ACC112 (cell line): ENCODE measurements at regions not wholly inside any gene's neighbourhood (a gene's known extent, or its start where the extent isn't known, plus 50 kb on each side); places are given as distances from the start of the nearest gene placed in this dataset.

Experiments used
- H2AFZ ChIP-seq: fragments of 200-600 bp; sonication (generic); one replicate; pipeline ENCODE4 v1.6.0; 2017; ENCODE audit warnings: antibody characterized with exemption, low read length; ENCODE audit not compliant: unreplicated experiment
- H3K27ac ChIP-seq: fragments of 200-600 bp; sonication (generic); 2 replicates; pipeline ENCODE4 v1.5.1; 2014; ENCODE audit warnings: low read depth, mild to moderate bottlenecking, antibody characterized with exemption, low read length, moderate library complexity
- H3K27me3 ChIP-seq: fragments of 200-600 bp; sonication (generic); 2 replicates; pipeline ENCODE4 v1.6.1; 2014; ENCODE audit warnings: mild to moderate bottlenecking, antibody characterized with exemption, low read length, moderate library complexity, mixed read lengths; ENCODE audit not compliant: insufficient read depth
- H3K36me3 ChIP-seq: fragments of 200-600 bp; sonication (generic); 2 replicates; pipeline ENCODE4 v1.6.1; 2016; ENCODE audit warnings: mild to moderate bottlenecking, antibody characterized with exemption, low read length, moderate library complexity, mixed read lengths; ENCODE audit not compliant: insufficient read depth
- H3K4me1 ChIP-seq: fragments of 200-600 bp; sonication (generic); one replicate; pipeline ENCODE4 v1.6.1; 2016; ENCODE audit warnings: low read length, mixed read lengths; ENCODE audit not compliant: insufficient read depth, unreplicated experiment, control insufficient read depth
- H3K4me3 ChIP-seq: fragments of 200-600 bp; sonication (generic); 2 replicates; pipeline ENCODE4 v1.5.1; 2014; ENCODE audit warnings: mild to moderate bottlenecking, low read depth, low read length
- H3K79me2 ChIP-seq: fragments of 200-600 bp; sonication (generic); one replicate; pipeline ENCODE4 v1.6.0; 2016; ENCODE audit warnings: low read length; ENCODE audit not compliant: control insufficient read depth, unreplicated experiment, insufficient read depth

DNA sequence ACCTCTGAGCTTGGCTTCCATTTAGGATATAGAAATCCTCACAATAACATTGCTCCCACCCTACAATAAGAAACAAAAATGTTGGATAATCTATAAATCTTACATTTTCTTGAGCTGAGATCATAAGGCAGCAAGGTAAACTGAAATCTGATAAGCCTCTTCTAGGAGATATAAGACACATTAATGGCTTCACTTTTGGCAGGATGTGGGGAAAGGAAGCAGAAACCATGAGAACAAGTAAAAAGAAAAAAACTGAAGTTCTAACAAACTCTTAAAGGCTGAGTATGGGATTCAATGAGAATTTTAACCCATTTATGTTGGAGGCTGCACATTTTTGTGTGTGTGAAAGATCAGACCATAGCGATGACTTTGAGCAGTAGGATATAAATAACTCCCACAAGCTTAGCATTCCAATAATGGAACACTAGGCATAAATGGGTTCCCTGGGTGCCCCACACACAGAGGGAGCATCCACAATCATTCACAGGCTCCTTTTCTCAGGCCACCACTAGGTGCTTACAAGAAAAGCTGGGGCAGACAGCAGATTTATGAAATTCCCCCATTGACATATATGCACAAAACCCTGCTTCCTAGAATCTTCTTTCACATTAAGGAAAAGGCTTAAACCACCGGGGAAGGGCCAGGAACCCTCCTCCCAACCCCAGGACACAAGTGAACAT lies 564.9 kb upstream of the MGMT start:
- no peaks in the 10 kb centered on the region for H3K4me1 ChIP-seq
- H3K27me3 ChIP-seq, result no peaks in the 10 kb centered on the region
- H3K36me3 ChIP-seq, result no peaks in the 10 kb centered on the region
- H2AFZ ChIP-seq, result no peak overlapping the region
- no peaks in the 10 kb centered on the region for H3K79me2 ChIP-seq
- no peak overlapping the region for H3K27ac ChIP-seq
- H3K4me3 ChIP-seq, result no peak overlapping the region

GRCh38 chr10:128907155-128907941 lies 559.7 kb upstream of the MGMT start:
- Histone ChIP-seq H3K4me1 (no peaks in the 10 kb centered on the region), H3K4me3 (no peak overlapping the region), H3K79me2 (no peaks in the 10 kb centered on the region), H2AFZ (no peak overlapping the region), H3K27me3 (no peaks in the 10 kb centered on the region), H3K27ac (no peak overlapping the region), H3K36me3 (no peaks in the 10 kb centered on the region)

DNA sequence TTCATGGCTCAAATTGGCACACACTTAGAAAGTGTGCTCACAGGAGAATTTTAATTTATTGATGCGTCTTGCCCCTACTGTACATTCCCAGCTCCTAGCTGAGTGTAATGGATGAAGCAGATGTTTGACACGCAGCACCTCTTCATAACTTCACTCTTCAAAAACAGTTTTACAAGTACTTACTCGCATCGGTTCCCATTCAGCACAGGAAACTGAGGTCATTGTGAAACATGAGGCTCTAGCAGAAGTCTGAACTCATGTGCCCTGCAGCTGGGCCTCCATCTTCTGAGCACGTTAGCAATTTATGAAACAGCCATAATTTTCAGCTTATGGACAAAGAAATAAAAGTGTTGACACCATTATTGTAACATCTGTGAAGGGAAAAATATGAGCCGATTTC lies 558.9 kb upstream of the MGMT start:
- H3K4me1 ChIP-seq, result no peaks in the 10 kb centered on the region
- no peak overlapping the region for H3K27ac ChIP-seq
- H3K4me3 ChIP-seq, result no peak overlapping the region
- no peaks in the 10 kb centered on the region for H3K36me3 ChIP-seq
- no peaks in the 10 kb centered on the region for H3K27me3 ChIP-seq
- H3K79me2 ChIP-seq, result no peaks in the 10 kb centered on the region
- no peak overlapping the region for H2AFZ ChIP-seq

DNA sequence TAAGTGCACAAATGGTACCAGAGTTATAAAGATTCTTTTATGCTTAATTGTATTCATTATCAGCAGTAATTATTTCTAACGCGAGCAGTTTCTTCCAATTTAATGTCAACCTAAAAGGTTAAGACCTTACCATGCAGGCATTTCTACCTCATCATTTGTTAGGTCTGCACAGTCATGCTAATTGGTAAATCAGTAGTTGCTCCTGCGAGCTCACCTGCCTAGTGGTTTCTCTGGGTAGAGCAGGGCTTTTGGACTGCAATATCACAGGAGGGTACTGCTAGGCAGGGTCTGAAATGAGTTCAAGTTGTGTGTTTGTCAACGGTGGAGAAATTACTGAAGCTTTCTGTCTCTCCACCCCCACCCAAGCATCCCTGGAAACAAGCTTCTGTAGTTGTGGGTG lies 558.5 kb upstream of the MGMT start:
- Histone ChIP-seq H3K36me3 (no peaks in the 10 kb centered on the region), H3K4me1 (no peaks in the 10 kb centered on the region), H3K27me3 (no peaks in the 10 kb centered on the region), H2AFZ (no peak overlapping the region), H3K79me2 (no peaks in the 10 kb centered on the region), H3K4me3 (no peak overlapping the region), H3K27ac (no peak overlapping the region)

DNA sequence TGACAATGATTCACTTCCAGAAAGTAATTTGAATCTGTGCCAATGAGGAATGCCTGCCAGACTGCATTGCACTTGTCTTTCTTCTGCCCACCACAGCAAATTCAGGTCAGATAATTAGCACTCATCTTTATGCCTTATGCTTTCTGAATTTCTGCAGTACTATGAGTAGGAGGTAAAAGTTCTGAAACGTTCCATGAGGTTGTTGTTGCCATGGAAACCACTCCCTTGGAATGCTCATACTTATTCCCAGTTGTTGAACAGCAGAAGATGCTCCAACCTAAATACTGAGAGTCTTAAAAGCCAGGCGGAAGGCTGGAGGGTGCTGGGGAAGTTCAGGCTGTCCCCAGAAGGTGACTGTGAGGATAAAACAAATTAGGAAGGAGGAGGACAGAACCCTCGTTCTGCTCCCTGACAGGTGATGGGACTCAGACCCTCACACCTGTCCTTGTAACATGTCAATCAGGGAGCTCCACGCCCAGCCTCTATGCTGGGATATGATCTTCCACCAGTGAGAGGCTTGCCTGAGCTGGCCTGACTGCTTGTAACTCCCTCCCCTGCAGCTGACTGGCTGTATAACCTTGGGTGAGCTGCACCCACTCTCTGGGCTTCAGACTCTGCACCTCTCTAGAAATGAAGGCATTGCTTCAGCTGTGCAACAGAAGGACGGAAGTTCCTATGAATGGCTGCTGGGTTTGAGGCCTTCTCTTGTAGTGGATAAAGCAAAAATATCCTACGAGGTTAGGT lies 554.3 kb upstream of the MGMT start:
- H2AFZ ChIP-seq, result no peak overlapping the region
- H3K4me3 ChIP-seq, result no peak overlapping the region
- no peaks in the 10 kb centered on the region for H3K27me3 ChIP-seq
- no peaks in the 10 kb centered on the region for H3K36me3 ChIP-seq
- no peak overlapping the region for H3K27ac ChIP-seq
- no peaks in the 10 kb centered on the region for H3K4me1 ChIP-seq
- H3K79me2 ChIP-seq, result no peaks in the 10 kb centered on the region

- Histone ChIP-seq H3K4me1 (no peaks in the 10 kb centered on the region), H3K27me3 (no peaks in the 10 kb centered on the region), H2AFZ (no peak overlapping the region), H3K4me3 (no peak overlapping the region), H3K27ac (no peak overlapping the region), H3K36me3 (no peaks in the 10 kb centered on the region), H3K79me2 (no peaks in the 10 kb centered on the region)
These were observed 552.4 kb upstream of the MGMT start for GRCh38 chr10:128914681-128915080.

DNA sequence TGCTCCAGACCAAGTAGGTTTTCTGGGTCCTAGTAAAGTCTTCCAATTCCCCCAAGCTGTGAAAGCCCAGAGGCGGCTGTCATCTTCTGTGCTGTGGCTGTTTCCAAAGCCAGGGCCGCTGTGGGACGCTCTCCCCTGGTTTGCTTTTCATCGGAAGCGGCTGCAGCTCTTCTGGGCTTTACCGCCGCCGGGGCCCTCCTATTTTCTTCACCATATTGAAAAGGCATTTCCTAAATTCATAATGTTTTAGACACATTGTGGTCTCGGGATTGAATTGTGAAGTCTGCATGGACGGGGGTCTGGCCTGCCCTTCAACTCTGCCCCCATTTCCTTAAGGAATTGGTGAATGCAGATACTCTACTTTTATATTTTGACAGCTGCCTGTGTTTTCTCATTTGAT lies 551.4 kb upstream of the MGMT start:
- no peak overlapping the region for H2AFZ ChIP-seq
- no peaks in the 10 kb centered on the region for H3K36me3 ChIP-seq
- H3K4me3 ChIP-seq, result no peak overlapping the region
- H3K27me3 ChIP-seq, result no peaks in the 10 kb centered on the region
- H3K4me1 ChIP-seq, result no peaks in the 10 kb centered on the region
- H3K27ac ChIP-seq, result no peak overlapping the region
- no peaks in the 10 kb centered on the region for H3K79me2 ChIP-seq

DNA sequence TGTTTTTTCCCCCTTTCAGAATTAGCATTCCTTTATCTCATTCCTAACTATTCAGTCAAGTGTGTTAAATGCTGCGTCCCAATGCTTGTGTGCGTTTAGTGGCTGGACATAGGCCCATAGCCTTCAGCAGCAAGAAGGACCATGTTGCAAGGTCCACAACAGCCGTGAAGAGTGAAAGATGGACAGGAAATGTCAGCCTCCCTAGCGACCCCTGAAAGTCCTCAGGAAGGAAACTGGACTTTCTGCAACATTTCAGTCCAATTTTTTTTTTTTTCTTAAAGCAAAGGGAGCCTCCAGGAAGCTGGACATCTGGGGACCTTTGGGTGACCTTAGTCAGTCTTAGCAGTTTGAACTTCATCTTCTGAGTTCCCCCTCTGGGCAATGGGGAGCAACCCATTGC lies 550.7 kb upstream of the MGMT start:
- Histone ChIP-seq H3K36me3 (no peaks in the 10 kb centered on the region), H3K4me3 (no peak overlapping the region), H3K79me2 (no peaks in the 10 kb centered on the region), H3K27me3 (no peaks in the 10 kb centered on the region), H3K4me1 (no peaks in the 10 kb centered on the region), H2AFZ (no peak overlapping the region), H3K27ac (no peak overlapping the region)

DNA sequence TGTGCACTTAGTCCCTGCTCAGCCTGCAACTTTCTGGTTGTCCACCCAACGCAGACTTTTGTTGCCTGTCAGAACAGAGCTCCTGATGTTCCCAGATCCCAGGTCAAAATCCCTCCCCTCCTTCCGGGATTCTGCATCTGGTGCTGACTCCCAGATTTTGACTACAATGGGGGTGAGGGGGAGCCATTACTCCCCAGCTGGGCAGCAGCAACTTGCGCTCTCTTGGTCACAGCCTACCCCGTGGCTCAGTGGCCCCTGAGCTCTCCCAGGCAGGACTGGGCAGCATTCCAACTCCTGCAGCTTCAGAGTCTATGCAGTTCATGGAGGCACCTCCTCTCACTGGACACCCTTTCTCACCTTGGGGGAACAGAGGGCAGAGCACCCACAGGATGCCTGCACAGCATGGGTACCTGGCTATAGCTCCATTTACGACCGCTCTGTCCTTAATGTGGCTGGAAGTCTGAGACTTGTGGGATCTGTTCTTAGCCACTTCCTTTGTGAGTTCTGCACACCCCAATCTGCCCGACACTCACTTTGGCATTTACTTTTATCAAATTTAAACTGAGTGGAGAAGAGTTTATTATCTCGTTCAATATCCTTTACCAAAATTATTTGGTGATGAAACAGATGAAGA lies 545.5 kb upstream of the MGMT start:
- no peaks in the 10 kb centered on the region for H3K79me2 ChIP-seq
- no peak overlapping the region for H3K27ac ChIP-seq
- no peaks in the 10 kb centered on the region for H3K27me3 ChIP-seq
- H3K4me3 ChIP-seq, result no peak overlapping the region
- H3K4me1 ChIP-seq, result no peaks in the 10 kb centered on the region
- H3K36me3 ChIP-seq, result no peaks in the 10 kb centered on the region
- no peak overlapping the region for H2AFZ ChIP-seq

DNA sequence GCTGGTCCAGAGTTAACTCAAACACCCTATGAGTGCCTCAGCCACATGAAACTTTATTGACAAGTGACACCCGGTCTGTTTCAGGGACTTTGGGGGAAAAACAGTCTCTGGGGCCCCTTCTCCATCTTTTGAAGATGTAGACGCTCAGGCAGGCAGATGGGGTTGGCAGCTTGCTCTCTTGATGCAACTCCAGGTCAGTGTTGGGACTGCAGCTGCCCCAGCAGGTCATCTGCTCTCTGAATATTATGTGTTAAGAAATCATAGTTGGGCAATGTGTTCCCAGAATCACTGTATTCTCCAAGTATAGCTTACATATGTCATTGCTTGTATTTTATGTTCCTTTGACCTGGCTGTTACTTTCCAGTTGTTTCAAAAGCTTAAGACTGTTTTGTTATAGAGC lies 544.9 kb upstream of the MGMT start:
- Histone ChIP-seq H3K4me3 (no peak overlapping the region), H3K27me3 (no peaks in the 10 kb centered on the region), H3K27ac (no peak overlapping the region), H3K36me3 (no peaks in the 10 kb centered on the region), H2AFZ (no peak overlapping the region), H3K79me2 (no peaks in the 10 kb centered on the region), H3K4me1 (no peaks in the 10 kb centered on the region)
